ENCODE measurements at regions not wholly inside any gene's neighbourhood (a gene's known extent, or its start where the extent isn't known, plus 50 kb on each side); places are given as distances from the start of the nearest gene placed in this dataset.

- 78 to 92% methylated on average over 9 of the region's 9 CpGs for WGBS, 2 donors
- FAIRE-seq = no peak
- Histone ChIP-seq H3K4me3 (no peak overlapping the region), H3K27me3 (no peaks in the 10 kb centered on the region), H3K9me3 (no peaks in the 10 kb centered on the region), H3K4me1 (no peaks in the 10 kb centered on the region), H3K27ac (no peak overlapping the region), H3K36me3 (no peaks in the 10 kb centered on the region)
- no peak for ATAC-seq
- DNase-seq = no peak
- TF ChIP-seq CTCF (IDR thresholded peaks at IDR 0.05) = no peak
- intact Hi-C loops (cut with DNase I) = no loop called here
These were observed 91.7 kb upstream of the BMP4 start for GRCh38 chr14:54048311-54048710.

- no peak for TF ChIP-seq CTCF (IDR thresholded peaks at IDR 0.05)
- Histone ChIP-seq H3K27ac (no peak overlapping the region), H3K27me3 (no peaks in the 10 kb centered on the region), H3K36me3 (no peaks in the 10 kb centered on the region), H3K9me3 (no peaks in the 10 kb centered on the region), H3K4me1 (no peaks in the 10 kb centered on the region), H3K4me3 (no peak overlapping the region)
- no peak for FAIRE-seq
- peak in 1 of 4 donors; percentile 28 for ATAC-seq
- intact Hi-C loops (cut with DNase I) = no loop called here
- WGBS, 2 donors = 28 to 33% methylated on average over 5 of the region's 5 CpGs
- no peak for DNase-seq
These were observed 92.1 kb upstream of the BMP4 start for GRCh38 chr14:54048736-54049135.

GRCh38 chr14:54050759-54051158 lies 94.1 kb upstream of the BMP4 start:
- DNase-seq = no peak
- no peak overlapping the region for H3K27ac ChIP-seq
- no peak for TF ChIP-seq CTCF (IDR thresholded peaks at IDR 0.05)
- H3K9me3 ChIP-seq = no peaks in the 10 kb centered on the region
- no peak overlapping the region for H3K4me3 ChIP-seq
- 63 to 64% methylated on average over 3 of the region's 3 CpGs for WGBS, 2 donors
- H3K4me1 ChIP-seq = no peaks in the 10 kb centered on the region
- intact Hi-C loops (cut with DNase I) = no loop called here
- no peak for ATAC-seq
- H3K36me3 ChIP-seq = no peaks in the 10 kb centered on the region
- FAIRE-seq = no peak
- H3K27me3 ChIP-seq = no peaks in the 10 kb centered on the region

DNA sequence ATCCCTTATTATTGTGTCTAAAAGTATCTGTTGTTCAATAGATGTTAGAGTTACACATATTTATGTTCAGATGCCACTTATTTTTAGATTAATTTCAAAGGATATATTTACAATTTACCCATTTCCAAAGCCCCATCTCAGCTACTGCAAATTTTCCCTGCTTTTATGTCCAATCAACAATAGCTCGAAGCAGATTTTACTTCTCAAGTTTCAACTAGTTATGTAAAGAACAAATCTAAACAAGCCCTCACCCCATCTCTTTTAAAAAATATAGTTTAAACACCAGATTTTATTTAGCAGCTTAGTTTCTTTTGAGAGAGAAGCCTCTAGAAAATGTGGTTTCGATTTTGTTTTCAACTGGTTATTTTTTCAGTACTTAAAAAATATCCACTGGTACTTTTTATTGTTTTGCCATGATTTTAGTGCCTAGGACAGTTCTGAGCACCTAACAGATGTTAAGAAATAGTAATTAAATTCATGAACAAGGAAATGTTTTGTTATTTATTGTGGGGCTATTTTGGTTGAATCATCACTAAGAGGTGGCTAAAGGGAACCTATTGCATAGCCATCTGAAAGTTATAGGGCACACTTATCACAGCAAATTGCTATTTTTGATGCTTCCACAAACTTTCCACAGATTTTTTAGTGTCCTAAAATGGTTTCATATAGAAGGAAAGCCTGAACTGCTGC lies 96.2 kb upstream of the BMP4 start:
- no peaks in the 10 kb centered on the region for H3K27me3 ChIP-seq
- no peak for FAIRE-seq
- 66 to 76% methylated on average over 2 of the region's 2 CpGs for WGBS, 2 donors

More for the DNA sequence above, 96.2 kb upstream of the BMP4 start:
- no peak for TF ChIP-seq CTCF (IDR thresholded peaks at IDR 0.05)
- Histone ChIP-seq H3K27ac (no peak overlapping the region), H3K4me1 (no peaks in the 10 kb centered on the region), H3K9me3 (no peaks in the 10 kb centered on the region), H3K4me3 (no peak overlapping the region), H3K36me3 (no peaks in the 10 kb centered on the region)
- DNase-seq (no peak), ATAC-seq (no peak)
- intact Hi-C loops (cut with DNase I) = no loop called here
